Pons (tissue), 1 donor: ENCODE measurements at regions not wholly inside any gene's neighbourhood (a gene's known extent, or its start where the extent isn't known, plus 50 kb on each side); places are given as distances from the start of the nearest gene placed in this dataset.
"Not testable (repeated sequence)": the region's sequence is repeated elsewhere in the genome, so short reads cannot be mapped to it uniquely, and the experiment has no call there.

Experiments used
- DNase-seq: peaks from one replicate; pipeline ENCODE4 v3.0.0-alpha.2; 2016; ENCODE audit warnings: low spot score

DNA sequence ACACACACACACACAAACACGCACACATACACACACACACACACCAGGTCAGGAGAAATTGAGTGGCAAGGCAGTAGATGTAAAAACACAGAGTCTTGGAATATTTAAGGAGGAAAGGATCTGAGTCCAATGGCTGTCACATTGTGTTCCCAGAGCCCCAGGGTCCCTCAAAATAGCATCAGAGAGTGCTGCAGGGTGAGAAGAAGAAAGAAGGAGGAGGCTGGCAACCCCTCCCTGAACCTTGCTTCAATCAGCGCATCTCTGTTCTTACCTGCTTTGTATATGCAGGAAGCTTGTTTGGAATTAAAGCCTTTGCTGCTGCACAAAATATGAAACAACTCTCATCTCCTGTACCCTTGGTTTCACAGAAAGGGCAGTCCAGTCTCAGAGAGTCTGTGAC lies 406.5 kb downstream of the MIAT start:
- DNase-seq = no peak

DNA sequence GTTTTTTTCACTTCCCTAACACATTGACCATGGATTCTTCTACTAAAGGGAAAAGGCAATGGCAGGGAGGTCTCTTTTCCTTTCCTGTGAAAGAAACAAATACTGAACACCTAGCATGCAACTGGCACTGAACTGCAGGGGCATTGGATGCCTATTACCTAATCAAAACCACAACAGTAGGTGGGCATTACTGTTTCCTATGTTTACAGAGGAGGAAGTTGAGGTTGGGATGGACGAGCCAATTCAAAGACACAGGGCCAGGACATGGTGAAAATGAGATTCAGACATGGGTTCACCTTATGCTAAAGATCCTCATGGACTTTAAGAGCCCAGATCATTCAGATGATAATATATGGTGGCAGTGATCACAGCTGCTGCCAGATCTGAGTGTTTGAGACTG lies 407.0 kb downstream of the MIAT start:
- no peak for DNase-seq

DNA sequence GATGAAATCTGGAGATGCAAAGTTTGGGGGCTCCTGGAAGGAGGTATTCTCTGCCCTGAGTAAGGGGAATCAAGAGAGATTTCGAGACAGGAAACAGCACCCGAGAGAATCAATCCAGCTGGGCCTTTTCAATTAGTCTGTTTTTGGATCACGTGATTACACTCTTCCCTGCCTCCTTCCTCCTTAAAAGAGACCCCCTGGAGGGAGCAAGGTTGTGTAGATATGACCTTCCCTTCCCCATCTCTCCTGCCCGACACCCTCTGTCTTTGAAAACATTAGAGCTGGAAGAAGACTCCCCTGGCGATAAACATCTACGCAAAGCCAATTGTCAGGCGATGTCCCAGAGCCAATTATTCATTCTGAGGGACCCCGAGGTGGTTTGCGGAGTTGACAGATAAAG lies 407.9 kb downstream of the MIAT start:
- DNase-seq = no peak

DNA sequence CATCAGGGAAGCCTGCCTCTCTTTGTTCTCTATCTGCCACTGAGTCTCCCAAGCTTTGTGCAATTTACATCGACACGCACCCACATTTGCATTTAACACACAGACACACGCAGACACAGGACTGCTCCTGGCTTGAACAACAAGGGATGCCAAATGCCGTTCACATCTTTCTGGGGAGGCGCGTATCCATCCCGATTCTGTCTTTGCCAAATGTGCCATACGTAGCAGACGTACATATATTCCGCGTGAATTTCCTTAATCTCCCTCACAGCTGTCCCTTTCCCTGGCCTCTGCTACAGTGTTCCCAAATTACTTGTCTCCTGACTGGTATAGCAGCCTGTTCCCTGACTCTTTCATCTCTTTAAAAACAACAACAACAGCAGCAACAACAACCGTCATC lies 409.5 kb downstream of the MIAT start:
- no peak for DNase-seq

DNA sequence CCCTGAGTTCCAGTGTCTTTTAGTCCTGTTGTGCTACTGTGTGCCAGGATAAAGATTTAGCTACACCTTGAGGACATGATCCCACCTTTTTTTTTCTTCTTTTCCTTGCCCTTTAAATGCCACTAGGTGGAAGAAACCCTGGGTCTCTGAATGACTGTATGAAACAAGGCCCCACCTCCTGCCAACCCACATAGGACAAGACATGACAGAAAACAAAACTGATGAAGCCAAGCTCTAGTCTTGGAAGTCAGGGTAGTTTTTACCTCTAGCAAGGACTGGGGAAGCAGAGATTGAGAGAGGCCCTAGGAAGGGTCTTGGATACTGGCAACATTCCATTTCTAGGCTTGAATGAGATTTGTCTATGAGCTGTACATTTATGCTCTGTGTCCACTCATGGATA lies 410.7 kb downstream of the MIAT start:
- DNase-seq = no peak

DNA sequence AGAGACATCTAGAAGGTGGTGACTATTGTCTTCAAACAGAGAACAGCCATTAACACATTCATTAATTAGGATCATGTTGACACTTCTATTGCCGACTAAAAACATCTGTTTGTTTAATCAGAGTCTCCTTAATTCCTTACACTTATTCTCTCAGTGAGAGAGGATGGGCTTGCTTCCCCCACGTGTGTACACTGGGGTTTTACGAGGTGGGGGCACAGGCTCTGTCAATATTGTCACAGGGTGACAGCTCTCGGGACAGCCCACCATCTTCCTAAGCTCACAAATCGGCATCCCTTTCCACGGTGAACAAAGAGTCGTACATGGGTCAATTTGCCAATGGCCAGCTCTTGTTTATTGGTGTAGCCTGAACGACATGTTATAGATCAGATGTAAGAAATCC lies 413.2 kb downstream of the MIAT start:
- DNase-seq = no peak

DNA sequence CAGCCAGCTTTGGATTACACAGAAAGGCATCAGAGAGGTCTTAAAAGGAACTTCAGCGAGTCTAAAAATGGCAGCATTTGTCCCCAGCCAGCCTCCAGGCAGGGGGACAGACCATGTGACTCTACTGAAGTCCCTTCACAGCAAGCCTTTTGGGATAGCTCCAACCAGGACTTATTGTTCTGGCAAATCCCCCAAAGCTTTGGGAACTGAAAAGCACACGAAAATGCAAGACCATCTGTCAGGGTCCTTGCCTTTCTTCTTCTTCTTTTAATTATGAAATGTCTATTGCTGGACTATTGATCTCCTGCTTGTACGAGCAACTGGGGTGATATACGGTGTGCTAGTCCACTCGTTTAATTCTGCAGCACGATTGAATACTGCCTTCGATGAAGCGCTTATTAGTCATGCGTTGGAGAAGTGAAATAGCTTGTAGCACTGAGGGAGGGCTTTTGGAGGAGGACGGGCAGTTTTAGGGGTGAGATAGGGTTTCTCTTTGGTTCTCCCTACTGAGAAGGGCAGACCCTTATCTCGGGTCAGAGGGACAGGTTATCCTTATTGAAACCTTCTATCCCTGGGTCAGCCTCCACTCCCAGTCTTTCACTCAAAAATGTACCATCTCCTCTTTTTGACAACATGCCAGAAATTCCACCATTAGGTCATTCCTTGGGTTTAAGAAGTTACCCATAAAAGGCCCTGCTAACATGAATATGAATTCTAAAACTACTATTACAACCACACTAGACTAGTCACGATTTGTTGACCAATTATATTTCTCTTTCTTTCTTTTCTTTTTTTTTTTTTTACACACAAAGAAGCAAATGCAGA lies 416.4 kb downstream of the MIAT start:
- no peak for DNase-seq

DNA sequence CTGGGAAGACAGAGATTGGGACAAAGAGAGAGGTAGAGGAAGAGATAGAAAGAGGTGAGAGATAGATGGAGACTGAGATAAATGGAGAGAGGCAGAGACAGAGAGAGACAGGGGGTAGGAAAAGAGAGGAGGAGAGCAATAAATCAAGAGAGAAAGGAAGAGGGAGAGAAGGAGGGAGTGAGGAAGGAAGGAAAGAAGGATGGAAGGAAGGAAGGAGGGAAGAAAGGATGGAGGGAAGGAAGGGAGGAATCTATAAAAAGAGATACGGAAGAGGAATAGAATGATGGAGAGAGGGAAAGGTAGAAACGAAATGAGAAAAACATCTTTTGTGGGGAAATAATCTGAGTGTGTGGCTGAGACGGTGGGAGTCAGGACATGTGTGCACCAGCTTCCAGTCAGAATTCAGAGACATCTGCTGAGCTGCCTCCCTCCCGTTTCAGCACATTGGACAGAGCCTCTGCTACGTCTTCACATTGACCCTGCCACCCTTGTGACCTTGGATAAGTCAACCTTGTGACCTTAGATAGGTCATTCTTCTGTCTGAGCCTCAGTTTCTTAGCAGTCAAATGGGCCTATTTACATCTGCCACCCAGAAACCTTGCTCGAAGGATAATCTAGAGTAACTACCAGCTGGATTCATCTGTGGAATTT lies 417.8 kb downstream of the MIAT start:
- DNase-seq = no peak

DNA sequence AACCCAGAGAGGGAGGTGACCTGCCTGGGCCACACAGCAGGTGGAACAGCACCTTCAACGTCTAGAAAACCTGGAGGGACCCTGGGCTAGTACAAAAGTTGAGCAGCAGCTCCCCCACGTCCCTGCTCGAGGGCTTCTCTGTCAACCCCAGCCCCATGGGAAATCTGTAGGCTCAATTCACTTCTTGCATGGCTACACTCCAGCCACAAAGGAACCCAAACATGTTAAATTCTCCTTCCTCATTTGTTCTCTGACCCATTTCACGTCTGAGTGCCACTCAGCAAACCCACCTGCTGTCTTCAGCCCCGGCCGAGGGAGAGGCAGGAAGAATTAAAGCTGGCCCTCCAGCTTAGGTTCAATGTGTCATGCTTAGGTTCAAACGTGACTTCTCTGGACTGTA lies 418.5 kb downstream of the MIAT start:
- DNase-seq = no peak

DNA sequence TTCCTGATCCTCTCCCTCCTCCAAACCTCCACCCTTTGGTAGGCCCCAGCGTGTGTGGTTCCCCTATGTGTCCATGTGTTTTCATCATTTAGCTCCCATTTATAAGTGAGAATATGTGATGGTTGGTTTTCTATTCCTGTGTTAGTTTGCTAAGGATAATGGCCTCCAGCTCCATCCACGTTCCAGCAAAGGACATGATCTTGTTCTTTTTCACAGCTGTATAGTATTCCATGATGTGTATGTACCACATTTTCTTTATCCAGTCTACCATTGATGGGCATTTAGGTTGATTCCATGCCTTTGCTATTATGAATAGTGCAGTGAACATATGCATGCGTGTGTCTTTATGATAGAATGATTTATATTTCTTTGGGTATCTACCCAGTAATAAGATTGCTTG lies 420.7 kb downstream of the MIAT start:
- not testable (repeated sequence) for DNase-seq

DNA sequence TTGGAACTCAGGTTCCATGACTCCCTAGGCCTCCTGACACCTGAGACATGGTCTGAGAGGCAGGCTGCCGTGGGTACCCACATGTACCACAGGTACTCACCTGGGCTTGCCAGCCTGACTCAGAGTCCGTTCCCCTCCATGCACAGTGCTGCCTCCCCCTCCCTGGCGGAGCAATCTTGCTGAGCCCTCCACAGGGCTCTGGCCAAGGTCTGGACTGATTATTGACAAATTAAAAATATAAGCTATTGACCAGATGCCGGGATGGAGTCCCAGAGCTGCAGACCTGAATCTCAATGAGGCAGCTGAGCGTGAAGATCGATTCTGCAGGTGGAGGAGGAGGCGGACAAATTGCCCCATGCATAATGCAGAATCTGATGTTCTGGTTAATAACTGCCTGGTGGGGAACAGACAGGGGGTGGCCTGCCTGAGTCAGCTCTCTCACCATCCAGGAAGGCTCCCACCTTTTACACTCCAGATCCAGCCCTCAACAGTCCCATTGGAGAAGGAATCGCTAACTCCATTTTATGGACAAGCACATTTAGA lies 422.7 kb downstream of the MIAT start:
- no peak for DNase-seq

DNA sequence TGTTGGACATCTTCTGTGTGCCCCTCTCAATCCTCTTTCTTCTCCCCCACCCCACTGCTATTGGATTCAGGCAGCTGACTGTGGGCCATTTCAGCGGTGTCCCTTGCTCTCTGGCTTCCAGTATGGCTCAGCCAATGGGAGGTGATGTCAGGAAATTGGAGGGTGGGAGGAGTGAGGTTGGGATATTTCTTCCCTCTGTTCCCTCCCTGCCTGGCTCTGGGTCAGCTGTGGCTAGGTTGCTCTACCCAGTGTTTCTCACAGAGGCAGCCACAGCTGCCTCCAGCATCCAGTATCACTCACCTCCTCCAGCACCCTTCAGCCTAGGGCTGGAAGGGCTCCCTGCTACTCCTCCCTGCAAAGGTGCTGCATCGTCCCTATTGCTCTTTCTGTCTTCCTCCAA lies 423.5 kb downstream of the MIAT start:
- DNase-seq = no peak

DNA sequence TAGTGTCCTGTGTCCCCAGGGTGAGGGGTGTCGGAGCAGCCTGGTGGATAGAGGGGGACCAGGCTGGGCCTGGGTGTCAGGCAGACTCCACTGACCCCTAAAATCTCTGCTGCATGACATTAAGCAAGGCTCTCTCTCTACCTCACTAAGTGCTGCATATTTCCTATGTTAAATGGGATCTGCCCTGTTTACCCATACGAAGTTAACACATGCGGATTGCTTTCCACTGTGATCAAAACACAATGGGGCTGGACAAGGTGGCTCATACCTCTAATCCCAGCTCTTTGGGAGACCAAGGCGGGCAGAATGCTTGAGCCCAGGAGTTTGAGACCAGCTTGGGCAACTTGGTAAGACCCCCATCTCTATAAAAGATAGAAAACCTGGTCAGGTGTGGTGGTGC lies 426.2 kb downstream of the MIAT start:
- DNase-seq = no peak

DNA sequence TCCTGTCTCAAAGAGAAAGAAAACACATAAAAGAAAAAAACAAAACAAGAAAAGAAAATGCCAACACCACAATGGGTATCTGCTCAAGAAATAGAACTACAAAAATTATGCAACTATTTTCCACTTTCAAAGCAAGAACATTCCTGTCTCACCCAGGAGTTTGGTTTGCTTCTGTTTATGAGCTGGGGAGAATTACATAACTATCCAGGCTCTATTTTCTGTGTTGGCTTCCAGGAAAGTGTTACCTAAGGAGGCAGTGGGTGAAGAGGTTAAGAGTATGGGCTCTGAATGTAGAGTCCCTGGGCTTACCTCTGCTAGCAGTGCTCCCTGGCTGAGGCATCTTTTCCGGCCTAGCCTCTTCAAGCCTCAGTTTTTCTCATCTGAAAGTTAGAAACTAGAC lies 426.7 kb downstream of the MIAT start:
- DNase-seq = no peak

DNA sequence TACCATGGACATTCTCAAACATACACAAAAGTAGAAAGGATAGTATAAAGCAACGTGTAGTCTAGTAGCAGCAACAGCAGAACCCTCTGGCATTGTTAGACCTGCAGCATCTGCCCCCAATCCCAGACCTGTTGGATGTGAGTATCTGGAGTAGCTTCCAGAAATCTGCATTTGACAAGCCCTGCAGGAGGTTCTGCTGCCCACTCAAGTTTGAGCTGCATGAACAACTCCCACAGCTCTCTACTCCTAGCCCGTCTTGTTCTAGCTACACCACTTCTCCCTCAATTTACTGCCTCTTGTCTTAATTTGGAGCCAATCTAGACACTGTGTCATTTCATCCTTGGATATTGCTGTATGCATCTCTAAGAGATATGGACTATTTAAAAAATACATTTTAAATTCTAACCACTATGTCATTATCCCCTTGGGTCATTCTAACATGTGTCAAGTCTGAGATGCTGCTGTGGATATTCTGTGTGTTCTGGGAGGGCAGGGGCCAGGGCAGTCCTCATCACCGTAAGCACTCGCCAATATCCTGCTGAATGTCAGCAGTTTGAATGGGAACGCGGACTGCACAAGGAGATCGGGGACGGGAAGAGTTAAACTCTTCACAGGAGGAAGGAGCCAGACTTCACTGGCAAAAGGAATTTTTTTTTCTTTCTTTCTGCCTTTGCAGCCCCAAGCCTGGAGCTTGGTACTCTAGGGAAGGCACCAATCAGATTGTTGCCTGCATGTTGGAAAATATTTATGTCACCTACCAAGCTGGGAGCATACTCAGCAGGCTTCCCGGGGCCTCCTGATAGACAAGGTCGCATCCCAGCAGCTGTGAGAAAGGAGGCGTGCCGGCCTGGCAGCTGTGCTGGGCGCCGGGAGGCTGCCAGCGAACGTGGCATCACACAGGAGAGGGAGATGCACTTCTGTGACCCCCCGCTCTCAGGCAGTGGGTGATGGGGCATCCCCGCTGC lies 429.0 kb downstream of the MIAT start:
- DNase-seq = no peak

DNA sequence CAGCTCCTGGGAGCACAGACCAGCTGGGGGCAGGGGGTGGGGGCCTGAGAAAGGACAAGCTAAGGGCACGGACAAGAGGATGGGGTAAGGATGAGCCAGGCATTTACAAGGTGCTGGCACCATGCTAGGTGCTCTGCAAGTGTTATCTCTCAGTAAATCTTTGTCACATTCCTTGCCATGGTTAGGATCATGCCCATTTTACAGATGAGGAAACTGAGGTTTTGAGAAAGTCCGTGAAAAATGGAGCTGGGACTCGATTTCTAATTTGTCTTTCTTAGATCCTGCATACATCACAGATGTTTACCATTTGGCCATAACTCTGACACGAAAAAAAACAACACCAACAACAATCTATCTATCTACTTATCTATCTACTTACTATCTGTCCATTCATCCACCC lies 429.7 kb downstream of the MIAT start:
- no peak for DNase-seq

DNA sequence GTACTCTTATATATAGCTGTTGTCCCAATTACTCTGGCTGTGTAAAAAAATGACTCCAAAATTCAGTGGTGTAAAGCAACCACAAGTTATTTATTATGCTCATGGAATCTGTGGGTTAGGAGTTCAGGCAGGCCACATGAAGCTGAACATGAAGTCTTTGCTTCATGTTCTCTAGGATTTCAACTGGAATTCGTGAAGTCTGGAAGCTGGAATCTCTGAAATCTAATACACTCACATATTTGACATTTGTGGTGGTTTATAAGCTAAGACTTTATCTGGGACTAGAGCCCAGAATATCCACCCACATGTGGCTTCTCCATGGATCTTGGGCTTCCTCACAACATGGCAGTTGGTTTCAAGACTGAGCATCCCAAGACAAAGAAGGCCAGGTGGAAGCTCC lies 430.6 kb downstream of the MIAT start:
- no peak for DNase-seq

DNA sequence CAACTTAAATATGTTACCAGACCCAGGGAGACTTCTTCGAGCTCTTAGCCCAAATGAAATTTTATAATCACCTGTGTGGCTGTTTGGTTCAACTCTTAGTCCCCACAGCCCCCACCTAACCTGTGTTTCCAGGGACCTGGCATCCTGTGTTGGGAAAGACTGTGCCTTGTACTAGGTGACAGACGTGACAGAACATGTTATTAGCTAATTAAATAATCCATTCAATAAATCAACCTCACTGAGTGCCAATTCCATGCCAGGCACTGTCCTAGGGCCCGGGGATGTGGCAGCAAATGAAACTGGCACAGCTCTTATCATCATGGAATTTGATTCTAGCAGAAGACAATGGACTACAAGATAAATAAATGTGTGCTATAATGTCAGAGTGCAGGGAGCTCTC lies 431.9 kb downstream of the MIAT start:
- DNase-seq = no peak

DNA sequence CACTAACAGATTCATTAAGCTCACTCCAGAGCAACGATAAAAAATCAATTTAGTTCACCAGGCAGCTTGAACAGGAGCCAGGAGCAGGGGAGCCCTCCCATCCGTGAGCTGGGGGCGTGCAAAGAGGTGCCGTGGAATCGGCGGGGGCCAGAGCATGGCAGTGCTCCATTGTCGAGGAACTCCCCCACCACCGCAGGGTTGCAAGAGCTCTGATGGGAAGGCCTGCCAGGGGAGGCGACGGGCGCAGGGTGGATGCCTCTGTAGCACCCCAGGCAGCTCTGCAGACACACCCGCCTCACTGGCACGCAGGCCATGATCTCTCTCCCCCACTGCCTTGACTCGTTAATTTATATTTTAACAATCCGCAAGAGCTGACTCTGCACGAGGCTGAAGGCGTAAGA lies 433.2 kb downstream of the MIAT start:
- no peak for DNase-seq

DNA sequence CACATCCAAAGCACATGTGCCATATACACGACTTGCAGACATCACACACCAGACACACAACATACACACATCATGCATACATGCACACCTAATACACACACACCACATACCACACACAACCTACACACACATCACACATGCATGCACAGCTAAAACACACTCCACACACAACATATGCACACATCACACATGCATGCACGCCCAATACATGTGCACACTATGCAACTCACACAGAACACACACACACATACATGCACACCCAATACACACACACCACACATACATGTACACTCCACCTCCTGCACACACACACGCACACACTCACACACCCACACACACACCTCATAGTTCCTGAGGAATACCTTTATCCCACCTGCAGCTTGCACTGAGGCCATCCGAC lies 436.0 kb downstream of the MIAT start:
- no peak for DNase-seq

DNA sequence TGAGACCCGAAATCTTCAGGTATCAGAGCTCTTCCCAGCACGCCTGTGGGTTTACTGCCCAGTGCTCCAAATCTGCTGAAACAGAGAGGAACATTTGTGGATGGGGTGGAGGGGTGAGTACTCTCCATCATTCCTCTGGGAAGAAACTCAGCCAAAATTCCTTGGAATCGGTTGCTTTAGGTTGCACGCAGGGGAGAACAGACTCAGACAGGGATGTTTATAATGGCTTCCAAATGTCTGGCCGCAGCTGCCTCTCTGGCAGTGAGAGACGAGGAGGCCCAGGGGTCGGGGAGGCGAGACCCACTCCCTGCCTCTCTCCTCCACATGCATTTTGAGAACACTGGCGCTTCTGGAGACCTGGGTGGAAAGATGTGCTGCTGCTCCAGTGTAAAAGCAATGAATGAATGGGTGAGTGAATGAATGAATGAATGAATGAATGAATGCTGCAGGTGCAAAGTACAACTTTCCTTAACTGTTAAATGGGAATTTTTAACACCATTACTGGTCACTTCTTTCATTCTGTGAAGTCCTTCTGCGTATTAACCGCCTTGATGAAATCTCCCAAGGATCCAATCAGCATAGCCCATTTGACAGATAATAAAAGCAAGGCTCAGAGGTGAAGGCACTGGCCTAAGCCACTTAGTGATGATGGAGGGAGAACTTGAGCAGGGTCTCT lies 437.4 kb downstream of the MIAT start:
- no peak for DNase-seq

DNA sequence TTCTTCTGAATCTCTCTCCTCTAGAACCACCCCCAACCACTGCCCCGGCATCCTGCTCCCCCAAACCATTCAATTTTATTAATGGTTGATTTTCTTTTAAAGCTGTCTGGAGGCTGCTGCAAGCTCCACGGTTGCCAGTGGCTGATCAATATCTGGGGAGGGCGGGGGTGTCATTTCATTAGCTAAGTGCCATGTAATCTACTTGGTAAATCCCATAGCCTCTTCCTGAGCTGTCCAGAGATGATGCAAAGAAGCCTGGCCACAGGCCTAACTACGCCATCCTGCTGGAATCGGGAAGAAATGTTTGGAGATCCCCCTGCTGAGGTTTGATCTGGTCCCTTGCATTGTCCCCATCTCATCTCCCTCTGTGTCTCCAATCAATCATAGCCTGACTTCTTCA lies 440.1 kb downstream of the MIAT start:
- no peak for DNase-seq
